Upper lobe of left lung (tissue), 4 donors: ENCODE measurements at regions not wholly inside any gene's neighbourhood (a gene's known extent, or its start where the extent isn't known, plus 50 kb on each side); places are given as distances from the start of the nearest gene placed in this dataset.

ENCODE experiments used
- POLR2AphosphoS5 ChIP-seq, 2 donors: sonication (generic); formaldehyde crosslinking; IDR thresholded peaks; one replicate each; pipeline ENCODE4 v1.5.1; 2017; ENCODE audit warnings: antibody characterized with exemption in 2 of 2
- TF ChIP-seq, protein P1 (sequence below), 6 experiments: fragments of 450-650 bp in 4 of 6; fragments of 200-600 bp in 2 of 6; sonication (generic) in 2 of 6; IDR thresholded peaks; one replicate each; pipeline ENCODE4 v1.5.1; 2016 to 2019; ENCODE audit warnings: antibody characterized with exemption in 6 of 6

DNA sequence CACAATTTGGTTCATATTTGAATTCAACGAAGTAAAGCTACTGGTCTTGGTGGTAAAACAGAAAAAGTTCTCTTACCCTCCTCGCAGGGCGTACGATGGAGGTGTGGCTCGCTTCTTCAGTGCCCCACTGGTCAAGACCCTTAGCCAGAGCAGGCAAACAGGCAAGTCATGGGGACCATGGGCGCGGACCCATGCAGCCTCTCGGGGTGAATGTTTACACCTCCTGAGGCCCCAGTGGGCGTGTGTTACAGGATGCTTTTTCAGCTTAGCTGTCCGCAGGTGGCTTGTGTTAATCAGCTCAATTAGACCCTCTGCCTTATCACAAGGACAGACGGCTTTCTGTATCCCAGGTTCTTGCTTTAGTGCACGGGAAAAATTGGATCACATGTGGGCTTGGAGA, 991.8 kb downstream of the GBE1 start:
- no peak for TF ChIP-seq POLR2AphosphoS5 (IDR thresholded peaks at IDR 0.05)
- TF ChIP-seq, protein P1, sequence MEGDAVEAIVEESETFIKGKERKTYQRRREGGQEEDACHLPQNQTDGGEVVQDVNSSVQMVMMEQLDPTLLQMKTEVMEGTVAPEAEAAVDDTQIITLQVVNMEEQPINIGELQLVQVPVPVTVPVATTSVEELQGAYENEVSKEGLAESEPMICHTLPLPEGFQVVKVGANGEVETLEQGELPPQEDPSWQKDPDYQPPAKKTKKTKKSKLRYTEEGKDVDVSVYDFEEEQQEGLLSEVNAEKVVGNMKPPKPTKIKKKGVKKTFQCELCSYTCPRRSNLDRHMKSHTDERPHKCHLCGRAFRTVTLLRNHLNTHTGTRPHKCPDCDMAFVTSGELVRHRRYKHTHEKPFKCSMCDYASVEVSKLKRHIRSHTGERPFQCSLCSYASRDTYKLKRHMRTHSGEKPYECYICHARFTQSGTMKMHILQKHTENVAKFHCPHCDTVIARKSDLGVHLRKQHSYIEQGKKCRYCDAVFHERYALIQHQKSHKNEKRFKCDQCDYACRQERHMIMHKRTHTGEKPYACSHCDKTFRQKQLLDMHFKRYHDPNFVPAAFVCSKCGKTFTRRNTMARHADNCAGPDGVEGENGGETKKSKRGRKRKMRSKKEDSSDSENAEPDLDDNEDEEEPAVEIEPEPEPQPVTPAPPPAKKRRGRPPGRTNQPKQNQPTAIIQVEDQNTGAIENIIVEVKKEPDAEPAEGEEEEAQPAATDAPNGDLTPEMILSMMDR (IDR thresholded peaks at IDR 0.05) = no peak
